Smooth muscle cell (in vitro differentiated cells): ENCODE measurements at regions not wholly inside any gene's neighbourhood (a gene's known extent, or its start where the extent isn't known, plus 50 kb on each side); places are given as distances from the start of the nearest gene placed in this dataset.
A peak's percentile ranks its signal among the peaks of the same experiment; 100 is the strongest.

Experiments
- DNase-seq: peaks from one replicate; lab custom pipeline; 2025; ENCODE audit not compliant: unreplicated experiment; lab: John Stamatoyannopoulos, UW
- H2AFZ ChIP-seq: fragments of 200-600 bp; sonication (generic); 2 replicates; pipeline ENCODE4 v1.6.0; 2016; ENCODE audit warnings: antibody characterized with exemption, low read depth, mild to moderate bottlenecking
- H3F3A ChIP-seq: fragments of 200-600 bp; sonication (generic); 2 replicates; pipeline ENCODE4 v1.6.0; 2017; ENCODE audit warnings: antibody characterized with exemption, low read depth
- H3K27ac ChIP-seq: fragments of 200-600 bp; sonication (generic); 2 replicates; pipeline ENCODE4 v1.5.1; 2016; ENCODE audit warnings: low read depth, mild to moderate bottlenecking
- H3K27me3 ChIP-seq: fragments of 200-600 bp; sonication (generic); 2 replicates; pipeline ENCODE4 v1.6.1; 2016; ENCODE audit warnings: low read depth, mild to moderate bottlenecking
- H3K36me3 ChIP-seq: fragments of 200-600 bp; sonication (generic); 2 replicates; pipeline ENCODE4 v1.5.1; 2016; ENCODE audit warnings: low read depth
- H3K4me1 ChIP-seq: fragments of 200-600 bp; sonication (generic); 2 replicates; pipeline ENCODE4 v1.5.1; 2016; ENCODE audit warnings: low read depth
- H3K4me2 ChIP-seq: fragments of 200-600 bp; sonication (generic); 2 replicates; pipeline ENCODE4 v1.6.0; 2016; ENCODE audit warnings: mild to moderate bottlenecking
- H3K4me3 ChIP-seq: fragments of 200-600 bp; sonication (generic); 2 replicates; pipeline ENCODE4 v1.5.1; 2016; ENCODE audit warnings: mild to moderate bottlenecking
- H3K79me2 ChIP-seq: fragments of 200-600 bp; sonication (generic); 2 replicates; pipeline ENCODE4 v1.6.0; 2016; ENCODE audit warnings: low read depth, mild to moderate bottlenecking
- H3K9ac ChIP-seq: fragments of 200-600 bp; sonication (generic); 2 replicates; pipeline ENCODE4 v1.6.0; 2016; ENCODE audit warnings: low read depth
- H3K9me3 ChIP-seq: fragments of 200-600 bp; sonication (generic); replicated peaks from 2 replicates; pipeline ENCODE4 v1.5.1; 2016; ENCODE audit warnings: low read depth
- H4K20me1 ChIP-seq: fragments of 200-600 bp; sonication (generic); 2 replicates; pipeline ENCODE4 v1.6.0; 2016; ENCODE audit warnings: low read depth
- CTCF ChIP-seq: fragments of 200-600 bp; sonication (generic); IDR thresholded peaks from 2 replicates; pipeline ENCODE4 v1.5.1; 2017; ENCODE audit warnings: borderline replicate concordance, mild to moderate bottlenecking, antibody characterized with exemption; ENCODE audit not compliant: insufficient read depth, poor library complexity, severe bottlenecking
- WGBS: methylation state at CpG from one replicate; pipeline ENCODE4 v1.1.7; 2016; ENCODE audit warnings: low lambda C conversion rate; 5-methylcytosine and 5-hydroxymethylcytosine counted together

GRCh38 chr5:56487528-56488115, 254.5 kb upstream of the ANKRD55 start:
- Histone ChIP-seq H3K27me3 (no peaks in the 10 kb centered on the region), H4K20me1 (no peaks in the 10 kb centered on the region), H3K4me1 (peaks cover 4% of the 10 kb centered on the region), H3K36me3 (no peaks in the 10 kb centered on the region), H3K79me2 (no peaks in the 10 kb centered on the region), H3F3A (peaks cover 18% of the 10 kb centered on the region), H3K4me3 (no peak overlapping the region), H3K9ac (no peak overlapping the region), H3K4me2 (no peak overlapping the region), H3K9me3 (no peaks in the 10 kb centered on the region), H3K27ac (no peak overlapping the region), H2AFZ (no peak overlapping the region)
- TF ChIP-seq CTCF: no peak
- no peak for DNase-seq
- 89% methylated on average over 25 of the region's 25 CpGs for WGBS

- 96% methylated on average over 3 of the region's 3 CpGs for WGBS
- H3K4me1 ChIP-seq: peaks cover 14% of the 10 kb centered on the region
- H4K20me1 ChIP-seq: no peaks in the 10 kb centered on the region
- no peaks in the 10 kb centered on the region for H3K27me3 ChIP-seq
- H3K4me2 ChIP-seq: peak overlapping the region; percentile 96
- no peaks in the 10 kb centered on the region for H3K36me3 ChIP-seq
- no peak overlapping the region for H3K9ac ChIP-seq
- no peaks in the 10 kb centered on the region for H3K79me2 ChIP-seq
- H3K4me3 ChIP-seq: no peak overlapping the region
- H3F3A ChIP-seq: peaks cover 7% of the 10 kb centered on the region
- no peak for DNase-seq
- no peak overlapping the region for H3K27ac ChIP-seq
- H2AFZ ChIP-seq: no peak overlapping the region
- no peaks in the 10 kb centered on the region for H3K9me3 ChIP-seq
- no peak for TF ChIP-seq CTCF
Measured at GRCh38 chr5:56482363-56482762, 249.2 kb upstream of the ANKRD55 start.

GRCh38 chr5:56481428-56482357, 248.6 kb upstream of the ANKRD55 start:
- Histone ChIP-seq H3K79me2 (no peaks in the 10 kb centered on the region), H3K9ac (peak overlapping the region; percentile 73), H3K4me1 (peaks cover 14% of the 10 kb centered on the region), H3K36me3 (no peaks in the 10 kb centered on the region), H3K27ac (peak overlapping the region; percentile 94), H2AFZ (peak overlapping the region; percentile 94), H3K4me2 (peak overlapping the region; percentile 96), H4K20me1 (no peaks in the 10 kb centered on the region), H3K9me3 (no peaks in the 10 kb centered on the region), H3K4me3 (peak overlapping the region; percentile 60), H3F3A (peaks cover 7% of the 10 kb centered on the region), H3K27me3 (no peaks in the 10 kb centered on the region)
- WGBS: 22% methylated on average over 26 of the region's 26 CpGs
- peak; percentile 35 for TF ChIP-seq CTCF
- DNase-seq: no peak
